Skeletal muscle cell (primary cell): ENCODE measurements at regions not wholly inside any gene's neighbourhood (a gene's known extent, or its start where the extent isn't known, plus 50 kb on each side); places are given as distances from the start of the nearest gene placed in this dataset.
A peak's percentile ranks its signal among the peaks of the same experiment; 100 is the strongest.

Source experiments
- DNase-seq: peaks from one replicate; pipeline ENCODE4 v3.0.0-alpha.2; 2010; ENCODE audit warnings: low read depth
- H3K4me3 ChIP-seq: 2 replicates; pipeline ENCODE4 v1.5.1; 2011; ENCODE audit warnings: low read depth, mild to moderate bottlenecking, control low read depth, low read length, moderate library complexity

DNA sequence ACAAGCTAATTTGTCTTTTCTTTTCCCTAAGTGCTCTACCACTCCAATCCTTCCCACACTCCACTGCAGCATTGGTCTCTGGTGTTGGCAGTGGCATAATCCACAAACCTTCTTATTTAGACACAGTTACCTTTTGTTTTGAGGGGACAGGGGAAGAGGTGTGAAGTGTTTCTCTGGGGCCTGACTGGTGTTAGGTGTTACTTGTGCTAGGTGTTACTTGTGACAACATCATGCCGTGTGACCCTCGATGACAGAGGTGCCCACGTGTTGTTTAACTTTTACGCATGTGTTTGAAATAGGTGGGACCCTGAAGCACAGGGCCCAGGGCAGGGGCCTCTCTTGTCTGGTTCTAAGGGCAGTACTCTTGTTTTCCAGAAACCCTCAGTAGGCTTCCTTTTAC, 70.5 kb upstream of the SPRY4 start:
- H3K4me3 ChIP-seq = no peak overlapping the region
- no peak for DNase-seq

DNA sequence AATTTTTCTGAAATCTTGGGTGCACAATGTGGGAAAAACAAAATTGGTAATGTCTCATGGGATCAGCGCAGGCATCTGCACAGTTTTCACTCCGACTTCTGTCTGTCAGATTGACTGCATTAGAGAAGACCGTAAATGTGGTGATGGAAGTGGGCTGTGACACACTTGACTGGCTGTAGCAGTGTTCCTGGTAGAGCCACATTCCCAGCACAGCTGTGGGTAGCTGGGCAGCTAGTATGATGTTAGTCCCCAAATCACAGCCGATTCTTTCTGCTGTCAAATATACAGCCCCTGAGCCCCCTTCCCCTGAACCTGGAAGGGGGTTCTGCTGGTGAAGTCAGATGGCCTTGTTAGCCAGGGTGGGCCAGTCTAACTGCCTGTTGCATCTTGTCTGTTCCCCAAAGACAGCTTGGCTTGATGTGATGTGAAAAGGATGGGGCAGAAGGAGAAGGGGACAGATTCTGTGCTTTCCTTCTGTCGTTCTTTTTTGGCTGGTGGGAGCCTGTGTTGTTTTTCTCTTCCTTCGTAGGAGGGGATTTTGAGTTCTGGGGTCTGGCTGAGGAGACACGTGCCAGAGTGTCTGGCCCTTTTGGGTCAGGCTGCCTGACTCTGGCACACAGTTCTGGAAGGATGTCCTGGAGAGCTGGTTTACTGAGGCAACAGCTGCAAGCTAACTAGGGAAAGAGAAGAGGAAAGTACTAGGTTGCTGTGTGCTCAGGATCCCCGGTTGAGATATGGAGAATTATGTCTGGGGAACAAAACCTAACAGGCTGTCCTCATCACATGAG, 66.4 kb upstream of the SPRY4 start:
- H3K4me3 ChIP-seq = no peak overlapping the region
- no peak for DNase-seq

DNA sequence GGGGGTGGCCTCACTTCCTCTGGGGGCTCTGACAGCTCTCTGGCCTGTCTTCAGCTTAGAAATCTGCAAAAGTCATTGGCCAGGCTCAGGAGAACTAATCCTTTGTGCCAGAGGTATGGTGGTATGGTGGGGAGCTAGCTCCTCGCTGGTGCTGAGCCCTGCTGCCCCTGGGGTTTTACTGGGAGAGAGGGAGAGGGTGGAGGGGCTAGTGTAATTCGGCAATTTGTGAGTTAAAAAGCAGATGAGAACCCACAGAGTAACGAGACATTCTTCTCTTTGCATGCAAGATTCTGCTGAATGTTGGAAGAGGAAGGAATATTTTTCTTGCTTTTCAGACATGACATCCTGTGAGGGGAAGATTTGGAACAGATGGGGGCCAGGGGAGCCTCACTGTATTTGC, 65.5 kb upstream of the SPRY4 start:
- no peak for DNase-seq
- no peak overlapping the region for H3K4me3 ChIP-seq

DNA sequence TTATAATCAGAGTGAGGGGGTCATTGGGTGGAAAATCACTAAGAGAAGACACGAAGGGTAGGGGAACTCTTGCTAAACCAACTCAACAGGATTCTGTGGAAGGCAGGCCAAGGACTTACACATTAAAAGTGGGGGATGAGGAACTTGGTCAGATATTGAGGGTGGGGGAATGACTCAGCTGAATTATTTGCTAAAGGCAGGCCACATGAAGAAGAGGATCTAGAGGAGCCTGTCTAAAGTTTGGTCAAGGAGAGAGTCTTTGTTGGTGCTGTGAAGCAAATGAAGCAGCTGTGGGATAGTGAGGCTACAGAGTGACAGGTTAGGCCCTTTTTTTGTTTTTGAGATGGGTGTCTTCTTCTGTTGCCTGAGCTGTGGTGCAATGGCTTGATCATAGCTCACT, 63.9 kb upstream of the SPRY4 start:
- H3K4me3 ChIP-seq = no peak overlapping the region
- no peak for DNase-seq

DNA sequence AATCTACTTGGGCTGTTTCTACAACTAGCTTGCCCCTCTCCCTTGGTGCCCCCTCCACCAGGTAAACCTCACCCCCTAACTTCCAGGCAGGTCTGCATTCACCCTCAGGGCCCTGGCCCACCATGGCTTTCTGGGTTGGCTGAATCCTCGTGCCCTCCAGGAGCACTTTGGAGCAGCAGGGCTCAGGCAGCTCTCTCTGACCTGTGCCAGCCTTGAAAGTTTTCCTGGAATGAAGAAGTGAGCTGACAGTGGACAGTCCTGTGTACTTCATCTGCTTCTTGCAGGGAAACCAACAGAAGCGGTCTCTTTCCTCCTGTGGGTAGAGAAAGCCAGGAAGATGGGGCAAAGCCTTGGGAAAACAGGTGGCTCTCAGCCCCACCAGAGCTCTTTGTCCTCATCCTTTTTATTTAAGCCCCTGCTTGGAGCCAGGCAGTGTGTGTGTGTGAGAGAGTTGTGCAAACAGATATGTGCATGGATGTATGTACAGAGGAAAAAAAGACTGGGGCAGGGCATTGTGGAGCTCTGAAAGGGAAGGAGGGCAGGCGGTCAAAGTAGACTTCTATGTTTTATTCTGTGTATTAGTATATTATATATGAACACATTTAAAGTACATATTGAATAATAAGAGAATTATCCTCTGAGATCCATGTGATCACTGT, 62.3 kb upstream of the SPRY4 start:
- no peak overlapping the region for H3K4me3 ChIP-seq
- no peak for DNase-seq

DNA sequence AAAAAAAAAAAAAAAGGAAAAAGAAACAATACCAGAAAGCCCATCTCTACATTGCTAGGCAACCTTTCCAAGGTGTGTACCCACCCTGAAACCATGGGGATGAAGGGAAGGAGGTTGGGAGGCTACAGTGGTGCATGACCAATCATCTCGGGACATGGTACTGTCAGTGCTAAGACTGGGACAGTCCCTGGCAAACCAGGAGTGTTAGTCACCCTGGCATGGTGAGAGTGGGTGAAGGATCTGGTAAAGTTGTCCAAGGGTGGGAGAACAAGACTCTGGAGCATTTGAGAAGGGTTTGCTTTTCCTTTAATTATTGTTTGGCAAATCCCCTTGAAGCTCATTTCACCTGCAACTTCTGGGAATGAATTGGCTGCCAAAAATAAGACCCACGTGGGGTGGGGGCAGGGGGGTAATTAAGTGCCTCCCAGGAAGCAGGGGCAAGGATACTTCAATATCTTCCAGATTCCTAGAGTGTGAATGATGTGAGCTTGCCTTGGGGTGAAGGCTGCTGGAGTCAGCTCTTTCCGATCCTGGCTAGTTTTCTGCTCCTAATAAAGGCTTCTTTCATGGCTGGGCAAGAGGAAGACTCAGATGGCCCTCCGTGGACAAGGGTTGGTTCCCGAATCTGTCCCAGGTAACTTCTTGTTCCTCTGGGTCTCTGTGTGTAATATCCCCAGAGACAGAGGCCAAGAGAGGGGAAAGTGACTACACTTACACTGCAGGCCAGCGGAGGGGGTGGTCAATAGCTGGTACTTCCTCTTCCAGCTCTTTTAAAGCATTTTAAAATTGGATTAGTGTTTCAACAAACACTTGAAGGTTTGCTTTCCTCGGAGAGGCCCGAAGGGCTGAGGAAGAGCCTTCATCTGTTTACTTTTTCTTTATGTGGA, 61.6 kb upstream of the SPRY4 start:
- no peak overlapping the region for H3K4me3 ChIP-seq
- no peak for DNase-seq

DNA sequence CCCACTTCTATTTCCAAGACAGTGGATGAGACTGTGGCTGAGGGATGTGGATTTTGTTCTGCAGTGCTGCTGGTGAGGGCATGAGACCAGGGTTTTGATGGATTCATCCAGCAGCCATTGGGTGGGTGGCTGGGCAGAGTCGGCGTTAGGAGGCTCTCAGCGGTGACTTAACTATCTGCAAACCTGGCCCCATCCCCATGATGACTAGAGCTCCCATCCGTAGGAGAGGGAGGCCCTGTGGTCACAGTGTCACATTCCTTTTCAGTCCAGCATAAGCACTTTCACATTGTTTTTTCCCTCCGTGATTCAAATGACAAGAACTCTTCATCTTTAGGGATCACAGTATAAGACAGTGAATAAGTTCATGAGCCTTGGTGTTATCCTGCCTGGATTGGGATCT, 60.4 kb upstream of the SPRY4 start:
- peak; percentile 67 for DNase-seq

DNA sequence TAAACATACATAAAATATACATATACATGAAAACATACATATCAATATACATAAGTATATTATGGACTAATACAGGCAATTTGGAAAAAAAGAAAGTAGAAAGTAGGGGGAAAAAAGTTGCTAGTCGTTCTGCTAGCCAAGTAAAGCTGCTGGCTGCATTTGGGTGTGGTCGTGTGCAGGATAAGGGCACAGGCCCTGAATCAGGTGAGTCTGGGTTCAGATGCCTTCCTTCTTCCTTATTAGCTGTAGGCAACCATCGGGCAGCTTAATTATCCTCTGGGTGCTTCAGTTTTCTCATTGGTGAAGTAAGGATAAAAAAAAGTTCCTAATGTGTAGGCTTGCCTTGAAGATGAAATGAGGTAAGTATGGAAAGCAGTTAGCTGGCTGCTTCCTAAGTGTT, 59.2 kb upstream of the SPRY4 start:
- no peak overlapping the region for H3K4me3 ChIP-seq
- DNase-seq = no peak

More for the DNA sequence above, 60.4 kb upstream of the SPRY4 start:
- H3K4me3 ChIP-seq = no peak overlapping the region

DNA sequence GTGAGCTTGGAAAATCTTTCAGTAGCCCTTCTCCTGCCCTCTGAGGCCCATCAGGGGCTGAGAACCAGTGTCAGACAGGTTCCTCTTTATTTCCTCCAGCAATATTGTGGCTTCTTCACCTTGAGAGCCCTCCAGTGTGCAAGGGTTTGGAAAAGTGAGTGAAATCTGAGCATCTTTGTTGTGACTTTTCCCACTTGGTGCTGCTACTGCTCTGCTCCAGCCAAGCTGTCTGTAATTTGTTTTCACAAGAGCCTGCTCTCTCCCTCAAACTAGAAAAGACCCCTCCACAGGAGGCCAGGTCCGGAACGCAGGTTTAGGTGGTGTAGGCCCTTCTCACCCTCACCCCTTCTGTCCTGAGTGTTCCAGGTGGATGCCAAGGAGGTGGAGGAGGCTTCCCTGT, 57.4 kb upstream of the SPRY4 start:
- DNase-seq = no peak
- no peak overlapping the region for H3K4me3 ChIP-seq

DNA sequence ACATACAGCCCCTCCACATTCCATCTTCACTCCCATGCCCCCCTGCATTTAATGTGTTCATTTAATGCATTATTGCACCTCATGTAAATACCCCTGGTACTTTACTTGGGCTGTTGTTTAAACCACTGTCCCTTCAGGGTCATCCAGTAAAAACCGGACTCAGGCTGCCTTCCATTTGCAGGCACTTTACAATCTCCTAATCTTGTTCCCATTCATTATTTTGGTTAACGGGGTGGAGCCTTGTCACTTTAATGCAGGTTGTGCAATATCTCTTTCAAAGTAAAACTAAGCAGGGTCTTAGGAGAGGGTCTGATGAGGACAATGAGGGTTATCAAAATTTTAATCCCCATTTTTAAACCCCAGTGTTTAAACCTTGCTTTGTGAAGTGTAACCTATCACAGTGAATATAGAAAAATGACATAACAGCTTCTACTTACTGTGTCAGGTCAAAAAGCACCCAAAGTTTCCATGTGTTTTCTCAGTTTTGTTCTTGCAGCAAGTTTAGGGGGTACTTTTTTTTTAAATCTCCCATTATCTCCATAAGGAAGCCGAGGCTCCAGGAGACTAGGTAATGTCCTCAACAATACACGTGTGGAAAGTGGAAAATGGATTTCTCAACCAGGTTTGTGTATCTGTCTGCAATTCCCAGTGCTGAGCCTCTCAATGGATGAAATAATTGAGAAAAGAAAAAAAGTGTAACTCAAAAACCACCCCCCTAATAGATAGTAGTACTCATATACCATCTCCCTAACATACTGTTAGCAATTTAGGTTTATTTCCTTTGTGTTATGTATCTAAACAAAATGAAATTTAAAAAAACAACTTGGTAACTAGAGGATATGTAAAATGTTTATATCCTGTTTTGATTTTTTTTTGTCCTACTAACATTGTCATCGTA, 54.2 kb upstream of the SPRY4 start:
- H3K4me3 ChIP-seq = no peak overlapping the region
- no peak for DNase-seq

DNA sequence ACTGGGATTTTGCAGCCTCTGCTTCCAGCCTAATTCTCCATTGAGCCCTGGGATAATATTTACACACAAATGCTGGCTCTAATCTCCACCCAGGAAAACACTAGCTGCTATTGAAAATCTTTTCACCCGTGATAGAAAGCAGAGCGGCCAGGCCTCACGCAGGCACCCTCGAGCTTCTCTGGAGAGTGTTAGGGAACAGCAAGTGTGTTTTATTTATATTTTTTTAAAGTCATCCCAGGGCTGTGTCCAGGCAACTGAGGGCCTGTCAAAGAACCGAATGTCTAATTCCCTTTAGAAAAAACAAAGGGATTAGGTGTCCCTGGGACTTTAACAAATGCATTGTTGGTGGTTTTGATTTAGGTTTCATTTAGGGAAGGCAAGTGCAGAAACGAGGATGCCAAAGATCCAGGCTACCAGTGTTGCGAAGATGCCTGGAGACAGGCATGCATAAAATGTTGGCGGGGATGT, 51.2 kb upstream of the SPRY4 start:
- no peak for DNase-seq
- H3K4me3 ChIP-seq = no peak overlapping the region
